ENCODE measurements at regions not wholly inside any gene's neighbourhood (a gene's known extent, or its start where the extent isn't known, plus 50 kb on each side); places are given as distances from the start of the nearest gene placed in this dataset.
A peak's percentile ranks its signal among the peaks of the same experiment; 100 is the strongest.

- H3K4me3 ChIP-seq (ENCODE audit: low read length) = no peak overlapping the region
- DNase-seq (ENCODE audit: low read depth) = peak; percentile 50
- no peak for TF ChIP-seq CTCF (conservative IDR thresholded peaks at IDR 0.05; ENCODE audit: low read depth, low read length)
Observed at GRCh38 chr4:57249083-57249482, 138.9 kb upstream of the IGFBP7 start.

DNA sequence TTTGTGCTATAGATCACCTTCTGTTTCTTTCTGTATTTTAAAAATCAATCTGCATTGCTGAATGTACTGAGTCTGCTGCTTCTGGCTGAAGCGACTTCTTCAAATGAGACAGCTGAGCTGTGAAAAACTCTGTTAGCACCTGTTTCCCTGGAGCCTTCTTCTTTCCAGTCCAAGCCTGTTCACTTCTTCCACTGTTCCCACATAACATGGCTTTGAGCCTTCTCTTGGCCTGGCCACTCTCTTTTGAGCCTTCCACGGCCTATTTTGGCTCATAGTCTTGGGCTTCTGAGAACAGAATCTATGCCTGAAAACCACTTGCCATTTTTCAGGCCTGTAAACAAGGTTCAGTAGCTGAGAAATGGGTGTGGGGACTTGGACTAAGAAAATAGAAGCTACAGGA, 132.9 kb upstream of the IGFBP7 start:
- TF ChIP-seq CTCF (conservative IDR thresholded peaks at IDR 0.05; ENCODE audit: low read depth, low read length) = no peak
- no peak for DNase-seq (ENCODE audit: low read depth)

DNA sequence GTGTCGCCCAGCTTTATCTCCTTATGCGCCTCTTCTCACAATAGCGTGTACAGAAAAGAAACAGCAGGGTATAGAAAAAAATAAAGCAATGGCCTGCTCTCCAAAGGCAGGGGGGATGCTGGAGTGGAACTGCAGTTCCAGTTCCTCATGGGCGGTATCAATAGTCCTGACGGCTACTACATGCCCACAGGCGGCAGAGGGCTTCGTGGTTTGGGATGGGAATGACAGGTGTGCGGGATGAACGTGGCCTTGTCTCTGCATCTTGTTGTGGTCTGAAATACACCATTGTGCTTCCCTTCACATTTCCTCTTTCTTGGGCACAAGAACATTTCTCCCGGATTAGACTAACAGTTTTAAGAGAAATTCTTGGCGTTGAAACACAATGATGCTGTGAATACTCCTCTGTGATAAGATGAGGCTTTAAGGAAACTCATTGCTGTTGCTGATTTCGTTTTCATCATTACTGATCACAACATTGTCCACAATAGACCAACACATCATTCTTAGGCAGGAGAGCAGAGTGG, 124.1 kb upstream of the IGFBP7 start:
- no peak for TF ChIP-seq CTCF (conservative IDR thresholded peaks at IDR 0.05; ENCODE audit: low read depth, low read length)
- no peak for DNase-seq (ENCODE audit: low read depth)
- H3K4me3 ChIP-seq (ENCODE audit: low read length) = no peak overlapping the region

More for the DNA sequence above, 132.9 kb upstream of the IGFBP7 start:
- H3K4me3 ChIP-seq (ENCODE audit: low read length) = no peak overlapping the region

DNA sequence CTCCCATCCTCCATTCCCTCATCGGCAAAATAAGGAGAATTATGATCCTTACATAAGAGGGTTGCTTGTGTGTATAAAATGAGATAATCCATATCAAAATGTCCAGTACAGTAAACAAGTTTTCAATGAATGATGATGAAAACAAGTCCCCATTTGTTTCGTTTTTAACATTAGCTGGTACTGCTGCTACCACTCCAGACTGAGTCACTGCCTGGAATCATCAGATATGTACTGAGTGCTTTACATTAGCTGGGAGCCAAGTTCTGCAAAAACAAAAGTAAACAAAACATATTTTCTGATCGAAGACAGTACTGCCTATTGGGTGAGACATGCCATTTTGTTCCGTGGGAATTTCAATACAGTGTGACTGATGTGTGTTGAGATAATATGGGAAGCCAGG, 123.2 kb upstream of the IGFBP7 start:
- no peak for TF ChIP-seq CTCF (conservative IDR thresholded peaks at IDR 0.05; ENCODE audit: low read depth, low read length)

DNA sequence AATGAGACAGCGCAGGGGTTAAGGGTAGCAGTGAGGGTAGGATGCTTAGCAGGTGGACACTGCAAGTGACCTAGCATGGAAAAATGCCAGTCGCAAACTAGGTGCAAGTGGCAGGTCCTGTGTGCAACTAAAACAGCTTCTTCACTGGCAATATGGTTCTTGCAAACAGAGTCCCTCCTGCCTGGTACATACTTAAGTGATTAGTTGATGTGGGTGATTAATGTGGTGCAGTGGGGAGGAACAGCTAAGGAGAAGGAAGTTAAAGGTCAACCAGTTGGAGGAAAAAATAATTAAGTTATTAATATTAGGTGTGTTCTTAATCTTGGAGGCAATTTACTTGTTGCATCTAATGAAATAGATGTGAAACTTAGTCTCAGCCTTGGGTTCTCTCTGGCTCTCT, 121.6 kb upstream of the IGFBP7 start:
- no peak for TF ChIP-seq CTCF (conservative IDR thresholded peaks at IDR 0.05; ENCODE audit: low read depth, low read length)
- no peak overlapping the region for H3K4me3 ChIP-seq (ENCODE audit: low read length)
- DNase-seq (ENCODE audit: low read depth) = peak; percentile 54

More for the DNA sequence above, 123.2 kb upstream of the IGFBP7 start:
- no peak overlapping the region for H3K4me3 ChIP-seq (ENCODE audit: low read length)
- DNase-seq (ENCODE audit: low read depth) = no peak

DNA sequence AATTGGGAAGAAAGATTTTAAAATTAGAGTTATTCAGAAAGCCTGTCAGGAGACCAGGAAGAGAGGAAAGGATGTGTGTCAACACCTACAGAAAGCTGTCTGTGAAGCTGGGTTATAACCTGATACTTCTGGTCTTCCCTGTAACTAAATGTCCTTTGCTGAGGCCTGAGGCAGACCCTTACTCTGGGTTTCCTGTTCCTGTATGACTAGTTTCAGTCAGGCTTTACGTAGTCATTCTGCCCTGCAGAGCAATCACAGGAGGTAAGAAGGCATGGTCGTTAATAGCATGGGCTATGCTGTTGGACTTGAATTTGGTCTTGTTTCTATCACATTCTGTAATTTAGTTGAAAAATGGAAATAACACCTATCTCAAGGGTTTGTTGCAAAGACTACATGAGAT, 110.5 kb upstream of the IGFBP7 start:
- no peak for DNase-seq (ENCODE audit: low read depth)
- no peak overlapping the region for H3K4me3 ChIP-seq (ENCODE audit: low read length)
- no peak for TF ChIP-seq CTCF (conservative IDR thresholded peaks at IDR 0.05; ENCODE audit: low read depth, low read length)

DNA sequence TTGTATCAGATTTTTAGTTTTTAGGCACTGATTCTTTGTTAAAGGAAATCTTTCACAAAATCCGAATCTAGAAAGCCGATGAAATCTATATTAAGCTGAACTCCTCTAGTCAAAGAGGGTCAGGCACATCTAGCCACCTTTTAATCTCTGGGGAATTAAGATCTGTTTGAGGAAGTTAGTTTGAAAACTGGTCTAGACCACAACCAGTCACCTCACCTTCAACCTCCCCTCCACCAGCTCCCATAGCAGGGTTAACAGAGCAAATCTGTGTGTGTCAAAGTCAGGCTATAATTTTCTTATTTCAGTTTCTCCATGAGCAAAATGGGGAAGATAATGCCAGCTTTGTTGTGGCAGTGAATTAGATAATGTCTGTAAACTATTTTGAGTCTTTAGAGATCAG, 110.0 kb upstream of the IGFBP7 start:
- TF ChIP-seq CTCF (conservative IDR thresholded peaks at IDR 0.05; ENCODE audit: low read depth, low read length) = no peak
- DNase-seq (ENCODE audit: low read depth) = no peak
- H3K4me3 ChIP-seq (ENCODE audit: low read length) = no peak overlapping the region
